ENCODE measurements at regions not wholly inside any gene's neighbourhood (a gene's known extent, or its start where the extent isn't known, plus 50 kb on each side); places are given as distances from the start of the nearest gene placed in this dataset.

GRCh38 chr11:98895936-98896335 is 124.8 kb upstream of the CNTN5 start:
- TF ChIP-seq FOXM1 (IDR thresholded peaks at IDR 0.05; ENCODE audit: borderline replicate concordance), result no peak
- TF ChIP-seq PKNOX1 (IDR thresholded peaks at IDR 0.05), result no peak
- TF ChIP-seq SUZ12 (IDR thresholded peaks at IDR 0.05), result no peak
- TF ChIP-seq ARNT (IDR thresholded peaks at IDR 0.05), result no peak
- TF ChIP-seq TARDBP (IDR thresholded peaks at IDR 0.05), result no peak
- TF ChIP-seq HDGF (IDR thresholded peaks at IDR 0.05; ENCODE audit: borderline replicate concordance), result no peak
